ENCODE measurements at regions not wholly inside any gene's neighbourhood (a gene's known extent, or its start where the extent isn't known, plus 50 kb on each side); places are given as distances from the start of the nearest gene placed in this dataset.
"Not testable (repeated sequence)": the region's sequence is repeated elsewhere in the genome, so short reads cannot be mapped to it uniquely, and the experiment has no call there.

DNA sequence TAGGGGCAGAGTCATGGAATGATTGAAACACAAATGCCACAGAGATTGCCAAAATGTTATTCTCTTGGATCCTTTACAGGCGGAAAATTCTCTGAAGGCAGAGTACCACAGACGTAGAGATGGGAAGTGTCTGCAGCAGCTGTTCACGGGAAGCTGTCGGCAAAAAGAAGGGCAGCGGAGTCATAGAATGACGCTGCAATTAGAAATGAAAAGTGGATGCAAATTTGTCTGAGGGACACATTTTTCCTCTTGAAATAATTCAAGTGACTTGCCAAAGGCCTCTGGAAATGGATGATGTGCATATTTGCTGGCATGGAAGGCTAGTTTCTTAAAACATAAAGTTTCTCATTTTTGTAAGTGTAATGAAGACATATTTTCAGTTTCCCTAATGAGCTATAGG, 77.5 kb upstream of the PLD5 start:
- Histone ChIP-seq H3K4me3 (no peak overlapping the region), H3K27me3 (ENCODE audit: insufficient read depth in 3 of 3, low read length in 2 of 3) (no peaks in the 10 kb centered on the region), H3K4me1 (no peaks in the 10 kb centered on the region), H3K9me3 (no peaks in the 10 kb centered on the region), H3K27ac (no peak overlapping the region), H3K36me3 (ENCODE audit: insufficient read depth in 1 of 2, low read depth in 1 of 2) (no peaks in the 10 kb centered on the region)
- intact Hi-C loops (cut with DNase I) = no loop called here
- TF ChIP-seq, protein P1, sequence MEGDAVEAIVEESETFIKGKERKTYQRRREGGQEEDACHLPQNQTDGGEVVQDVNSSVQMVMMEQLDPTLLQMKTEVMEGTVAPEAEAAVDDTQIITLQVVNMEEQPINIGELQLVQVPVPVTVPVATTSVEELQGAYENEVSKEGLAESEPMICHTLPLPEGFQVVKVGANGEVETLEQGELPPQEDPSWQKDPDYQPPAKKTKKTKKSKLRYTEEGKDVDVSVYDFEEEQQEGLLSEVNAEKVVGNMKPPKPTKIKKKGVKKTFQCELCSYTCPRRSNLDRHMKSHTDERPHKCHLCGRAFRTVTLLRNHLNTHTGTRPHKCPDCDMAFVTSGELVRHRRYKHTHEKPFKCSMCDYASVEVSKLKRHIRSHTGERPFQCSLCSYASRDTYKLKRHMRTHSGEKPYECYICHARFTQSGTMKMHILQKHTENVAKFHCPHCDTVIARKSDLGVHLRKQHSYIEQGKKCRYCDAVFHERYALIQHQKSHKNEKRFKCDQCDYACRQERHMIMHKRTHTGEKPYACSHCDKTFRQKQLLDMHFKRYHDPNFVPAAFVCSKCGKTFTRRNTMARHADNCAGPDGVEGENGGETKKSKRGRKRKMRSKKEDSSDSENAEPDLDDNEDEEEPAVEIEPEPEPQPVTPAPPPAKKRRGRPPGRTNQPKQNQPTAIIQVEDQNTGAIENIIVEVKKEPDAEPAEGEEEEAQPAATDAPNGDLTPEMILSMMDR (IDR thresholded peaks at IDR 0.05) = no peak
- WGBS, 3 donors = 34 to 51% (median 34%) methylated on average over 6 of the region's 6 CpGs
- DNase-seq (no peak), ATAC-seq (no peak)

GRCh38 chr1:242593756-242594155, 69.3 kb upstream of the PLD5 start:
- 26 to 53% (median 40%) methylated on average over 2 of the region's 2 CpGs for WGBS, 3 donors
- intact Hi-C loops (cut with DNase I) = not testable (repeated sequence)

DNA sequence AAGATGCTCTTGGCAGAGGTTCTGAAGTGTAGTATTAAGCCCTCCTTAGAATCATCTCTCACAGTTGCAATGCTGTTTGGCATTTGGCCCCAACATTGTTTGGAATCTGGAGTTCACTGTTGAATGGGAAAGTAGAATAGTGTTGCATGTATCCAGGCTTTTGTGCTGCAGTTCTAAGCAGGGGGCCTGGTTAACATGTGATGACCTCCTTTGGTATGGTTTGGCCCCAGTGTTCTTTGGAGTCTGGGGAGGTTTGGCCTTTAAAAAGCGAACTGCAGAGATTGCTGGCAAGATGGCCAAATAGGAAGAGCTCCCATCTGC, 61.8 kb upstream of the PLD5 start:
- H3K4me3 ChIP-seq = no peak overlapping the region
- no peaks in the 10 kb centered on the region for H3K36me3 ChIP-seq (ENCODE audit: insufficient read depth in 1 of 2, low read depth in 1 of 2)
- TF ChIP-seq, protein P1 (IDR thresholded peaks at IDR 0.05) = no peak
- ATAC-seq = no peak
- H3K27me3 ChIP-seq (ENCODE audit: insufficient read depth in 3 of 3, low read length in 2 of 3) = no peaks in the 10 kb centered on the region
- no peaks in the 10 kb centered on the region for H3K9me3 ChIP-seq
- DNase-seq = no peak
- H3K27ac ChIP-seq = no peak overlapping the region
- intact Hi-C loops (cut with DNase I) = no loop called here
- no peaks in the 10 kb centered on the region for H3K4me1 ChIP-seq
- 55 to 68% (median 64%) methylated on average over 1 of the region's 1 CpG for WGBS, 3 donors

More at GRCh38 chr1:242593756-242594155, 69.3 kb upstream of the PLD5 start:
- not testable (repeated sequence) for DNase-seq; ATAC-seq; H3K27ac ChIP-seq; H3K27me3 ChIP-seq (ENCODE audit: insufficient read depth in 3 of 3, low read length in 2 of 3); H3K4me1 ChIP-seq; H3K9me3 ChIP-seq; H3K36me3 ChIP-seq (ENCODE audit: insufficient read depth in 1 of 2, low read depth in 1 of 2); H3K4me3 ChIP-seq

DNA sequence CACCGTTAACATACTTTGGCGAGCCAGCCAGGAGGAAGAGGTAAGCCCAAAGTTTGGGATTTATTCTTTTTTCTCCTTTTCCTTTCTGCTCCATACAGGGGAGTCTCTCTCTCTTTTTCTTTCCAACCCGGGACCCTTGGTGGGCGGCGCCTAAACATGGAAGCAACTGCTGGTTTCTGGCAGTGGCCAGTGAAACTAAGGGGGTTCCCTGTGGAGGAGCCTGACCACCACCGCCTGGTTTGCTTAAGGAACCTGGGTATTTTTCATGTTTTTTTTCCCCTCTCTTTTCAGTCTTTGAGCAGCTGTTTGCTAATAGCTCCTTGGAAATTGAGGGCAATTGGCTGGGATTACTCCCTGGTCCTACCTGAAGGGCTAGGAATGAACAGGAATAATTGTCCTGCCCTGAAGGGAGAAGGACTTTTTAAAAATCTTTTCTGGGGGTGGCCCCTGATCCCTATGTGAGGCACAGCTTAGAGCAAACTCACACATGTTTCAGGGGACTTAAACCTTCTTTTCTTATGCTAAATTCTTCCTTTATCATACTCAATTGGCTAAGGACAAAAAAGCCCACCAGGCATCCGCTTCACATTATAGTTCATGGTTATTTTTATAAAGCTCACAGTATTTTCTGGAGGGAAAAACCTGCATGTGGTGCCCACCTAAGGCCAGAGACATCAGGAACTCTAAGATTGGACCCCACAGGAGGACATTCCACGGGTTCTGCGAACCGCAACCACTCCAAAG, 61.3 kb upstream of the PLD5 start:
- DNase-seq = no peak
- intact Hi-C loops (cut with DNase I) = no loop called here
- TF ChIP-seq, protein P1 (IDR thresholded peaks at IDR 0.05) = no peak
- no peak for ATAC-seq
- no peaks in the 10 kb centered on the region for H3K4me1 ChIP-seq
- H3K27me3 ChIP-seq (ENCODE audit: insufficient read depth in 3 of 3, low read length in 2 of 3) = no peaks in the 10 kb centered on the region
- H3K9me3 ChIP-seq = no peaks in the 10 kb centered on the region
- no peak overlapping the region for H3K4me3 ChIP-seq
- H3K36me3 ChIP-seq (ENCODE audit: insufficient read depth in 1 of 2, low read depth in 1 of 2) = no peaks in the 10 kb centered on the region
- H3K27ac ChIP-seq = no peak overlapping the region
- 80% methylated on average over 10 of the region's 10 CpGs for WGBS, 3 donors

DNA sequence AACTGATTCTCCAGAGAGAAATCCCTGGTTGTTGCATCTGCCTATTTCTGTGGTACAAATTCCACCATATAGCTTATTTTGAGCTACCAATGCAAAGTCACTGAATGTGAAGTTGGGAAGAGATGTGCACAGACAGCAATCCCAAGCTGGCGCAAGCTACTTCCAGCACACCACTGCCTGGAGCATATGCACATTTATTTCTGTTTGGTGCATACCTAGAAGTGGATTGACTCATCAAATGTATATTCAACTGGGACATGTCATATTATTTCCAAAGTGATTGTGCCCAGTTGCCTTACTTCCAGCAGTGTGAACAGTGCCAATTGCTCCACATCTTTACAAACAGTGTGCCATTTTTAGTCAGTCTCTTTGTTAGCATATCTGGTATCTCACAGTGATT, 58.2 kb upstream of the PLD5 start:
- intact Hi-C loops (cut with DNase I) = no loop called here
- Histone ChIP-seq H3K27ac (no peak overlapping the region), H3K4me1 (no peaks in the 10 kb centered on the region), H3K36me3 (ENCODE audit: insufficient read depth in 1 of 2, low read depth in 1 of 2) (no peaks in the 10 kb centered on the region), H3K27me3 (ENCODE audit: insufficient read depth in 3 of 3, low read length in 2 of 3) (no peaks in the 10 kb centered on the region), H3K9me3 (no peaks in the 10 kb centered on the region), H3K4me3 (no peak overlapping the region)
- WGBS, 3 donors = 93 to 97% (median 97%) methylated on average over 1 of the region's 1 CpG
- TF ChIP-seq, protein P1 (IDR thresholded peaks at IDR 0.05) = no peak
- ATAC-seq = no peak
- no peak for DNase-seq
